ENCODE measurements at regions not wholly inside any gene's neighbourhood (a gene's known extent, or its start where the extent isn't known, plus 50 kb on each side); places are given as distances from the start of the nearest gene placed in this dataset.

DNA sequence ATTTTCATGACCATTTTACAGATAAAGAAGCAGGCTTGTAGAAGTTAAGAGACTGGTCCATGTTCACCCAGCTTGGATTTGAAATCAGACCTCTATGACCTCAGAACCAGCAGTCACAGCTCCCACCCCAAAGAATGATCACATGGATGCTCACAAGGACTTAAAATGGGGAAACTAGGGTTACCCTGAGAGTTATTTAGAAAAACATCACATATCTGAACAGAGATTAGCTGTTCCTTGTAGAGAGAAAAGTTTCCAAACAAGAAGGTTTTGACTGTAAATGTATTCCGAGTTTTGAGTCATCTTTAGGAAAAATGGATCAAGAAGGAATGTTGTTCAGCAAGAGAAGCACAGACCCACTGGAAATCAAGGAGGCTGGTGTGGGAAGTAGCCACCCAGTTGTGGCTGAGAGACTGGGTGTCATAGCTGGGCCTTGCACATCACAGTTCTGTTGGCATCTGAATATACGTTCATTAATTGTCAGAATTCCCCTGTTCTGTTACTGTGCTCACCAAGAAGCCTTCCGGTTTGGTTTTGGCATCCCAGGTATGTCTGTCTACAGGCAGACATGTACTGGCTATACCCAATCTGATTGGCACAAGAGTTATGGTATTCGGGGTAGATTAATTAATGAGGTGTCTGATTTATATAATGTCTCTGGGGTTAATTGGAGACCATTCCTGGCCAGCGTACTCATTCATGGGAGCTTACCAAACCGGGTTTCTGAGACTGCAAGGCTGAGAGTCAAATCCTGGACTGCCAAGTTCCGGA lies 371.8 kb upstream of the SLC14A2 start:
- no peaks in the 10 kb centered on the region for H3K27me3 ChIP-seq
- H3K36me3 ChIP-seq, result no peaks in the 10 kb centered on the region
- intact Hi-C loops (cut with DNase I), result no loop called here
- peaks cover 9% of the 10 kb centered on the region for H3K4me1 ChIP-seq (ENCODE audit: insufficient read depth)
- WGBS, 3 donors, result 25 to 51% (median 36%) methylated on average over 7 of the region's 7 CpGs
- DNase-seq, result no peak
- TF ChIP-seq EP300 (IDR thresholded peaks at IDR 0.05) (no peak), POLR2A (IDR thresholded peaks at IDR 0.05) (no peak)
- H3K9me3 ChIP-seq, result no peaks in the 10 kb centered on the region
- H3K4me3 ChIP-seq, result no peak overlapping the region
- no peak overlapping the region for H3K27ac ChIP-seq

DNA sequence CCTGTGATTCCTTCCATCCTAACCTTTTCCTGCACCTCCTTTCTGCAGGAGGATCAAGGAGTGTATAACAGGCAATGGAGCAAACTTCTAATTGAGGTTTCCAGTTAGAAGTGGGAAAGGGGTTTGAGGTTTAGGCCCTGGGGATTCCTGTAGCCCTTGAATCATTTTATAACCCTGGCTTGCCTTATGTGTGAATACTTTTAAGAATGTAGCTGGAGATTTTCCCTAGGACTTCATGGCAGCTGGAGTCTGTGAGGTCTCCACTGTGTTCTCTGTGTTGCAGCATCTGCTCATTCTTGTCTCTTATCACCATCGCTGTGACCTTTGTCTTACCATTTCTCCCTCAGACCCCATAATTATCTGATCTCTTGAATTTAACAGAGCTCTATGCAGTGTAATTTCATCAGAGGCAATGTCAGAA lies 370.2 kb upstream of the SLC14A2 start:
- Histone ChIP-seq H3K9me3 (no peaks in the 10 kb centered on the region), H3K27ac (no peak overlapping the region), H3K36me3 (no peaks in the 10 kb centered on the region), H3K27me3 (no peaks in the 10 kb centered on the region), H3K4me3 (no peak overlapping the region), H3K4me1 (ENCODE audit: insufficient read depth) (peaks cover 11% of the 10 kb centered on the region)
- no peak for DNase-seq
- 83 to 87% (median 86%) methylated on average over 1 of the region's 1 CpG for WGBS, 3 donors
- intact Hi-C loops (cut with DNase I), result no loop called here
- no peak for TF ChIP-seq POLR2A (IDR thresholded peaks at IDR 0.05)
- TF ChIP-seq, protein P1, sequence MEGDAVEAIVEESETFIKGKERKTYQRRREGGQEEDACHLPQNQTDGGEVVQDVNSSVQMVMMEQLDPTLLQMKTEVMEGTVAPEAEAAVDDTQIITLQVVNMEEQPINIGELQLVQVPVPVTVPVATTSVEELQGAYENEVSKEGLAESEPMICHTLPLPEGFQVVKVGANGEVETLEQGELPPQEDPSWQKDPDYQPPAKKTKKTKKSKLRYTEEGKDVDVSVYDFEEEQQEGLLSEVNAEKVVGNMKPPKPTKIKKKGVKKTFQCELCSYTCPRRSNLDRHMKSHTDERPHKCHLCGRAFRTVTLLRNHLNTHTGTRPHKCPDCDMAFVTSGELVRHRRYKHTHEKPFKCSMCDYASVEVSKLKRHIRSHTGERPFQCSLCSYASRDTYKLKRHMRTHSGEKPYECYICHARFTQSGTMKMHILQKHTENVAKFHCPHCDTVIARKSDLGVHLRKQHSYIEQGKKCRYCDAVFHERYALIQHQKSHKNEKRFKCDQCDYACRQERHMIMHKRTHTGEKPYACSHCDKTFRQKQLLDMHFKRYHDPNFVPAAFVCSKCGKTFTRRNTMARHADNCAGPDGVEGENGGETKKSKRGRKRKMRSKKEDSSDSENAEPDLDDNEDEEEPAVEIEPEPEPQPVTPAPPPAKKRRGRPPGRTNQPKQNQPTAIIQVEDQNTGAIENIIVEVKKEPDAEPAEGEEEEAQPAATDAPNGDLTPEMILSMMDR (IDR thresholded peaks at IDR 0.05), result no peak
- no peak for TF ChIP-seq EP300 (IDR thresholded peaks at IDR 0.05)

DNA sequence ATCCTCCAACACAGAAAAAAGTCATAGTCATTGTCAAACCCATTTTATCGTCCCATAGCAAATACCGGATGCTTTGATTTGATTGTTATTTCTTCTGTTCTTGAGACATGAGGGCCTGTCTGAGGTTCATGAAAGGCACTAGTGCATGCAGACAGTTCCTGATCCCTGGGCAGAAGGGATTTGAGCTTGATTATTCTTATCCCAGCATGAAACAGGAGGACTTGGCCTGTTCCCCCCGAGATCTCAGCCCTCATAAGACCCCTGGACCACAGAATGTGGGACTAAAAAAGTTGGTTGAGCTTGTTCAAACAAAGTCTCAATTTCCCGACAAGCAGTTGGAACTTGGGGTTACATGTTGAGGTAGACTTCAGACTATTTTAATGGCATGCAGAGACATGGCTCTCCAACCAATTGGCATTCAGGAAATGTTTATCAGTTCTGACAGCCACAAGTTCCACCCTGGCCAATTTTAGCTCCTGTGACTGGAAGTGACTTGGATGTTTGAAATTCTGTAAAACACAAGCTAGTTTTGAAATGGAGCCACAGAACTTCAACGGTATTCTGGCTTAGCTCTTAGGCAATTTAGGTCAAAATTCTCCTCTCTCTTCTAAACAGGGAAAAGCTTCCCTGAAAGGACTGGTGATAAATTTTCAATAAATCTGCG lies 366.9 kb upstream of the SLC14A2 start:
- Histone ChIP-seq H3K4me1 (ENCODE audit: insufficient read depth) (peaks cover 7% of the 10 kb centered on the region), H3K27me3 (no peaks in the 10 kb centered on the region), H3K36me3 (no peaks in the 10 kb centered on the region), H3K9me3 (no peaks in the 10 kb centered on the region), H3K4me3 (no peak overlapping the region), H3K27ac (no peak overlapping the region)
- intact Hi-C loops (cut with DNase I), result no loop called here
- WGBS, 3 donors, result 46 to 66% (median 49%) methylated on average over 6 of the region's 6 CpGs
- peak in 1 of 5 donors; percentile 35 for DNase-seq
- TF ChIP-seq EP300 (IDR thresholded peaks at IDR 0.05), result no peak
- TF ChIP-seq POLR2A (IDR thresholded peaks at IDR 0.05), result no peak
- TF ChIP-seq, protein P1 (IDR thresholded peaks at IDR 0.05), result no peak

DNA sequence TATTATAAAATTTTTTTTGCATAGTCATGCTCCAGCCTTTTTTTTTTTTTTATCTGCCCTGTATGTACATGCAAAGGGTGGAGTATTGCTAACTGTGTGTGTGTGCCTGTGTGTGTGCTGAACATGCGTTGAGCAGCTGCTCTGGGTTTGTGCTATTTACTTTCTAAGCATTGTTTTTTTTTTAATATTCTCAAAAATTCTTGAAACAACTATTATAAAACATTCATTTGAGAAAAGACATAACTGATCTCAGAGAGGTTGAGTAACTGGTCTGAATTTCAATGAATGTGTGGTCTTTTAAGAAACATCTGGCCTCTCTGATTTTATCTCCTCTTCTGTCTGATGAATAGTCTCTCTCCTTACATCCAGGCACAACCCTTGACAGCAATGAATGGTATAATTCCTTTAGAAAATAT lies 366.0 kb upstream of the SLC14A2 start:
- no peaks in the 10 kb centered on the region for H3K9me3 ChIP-seq
- H3K27me3 ChIP-seq, result no peaks in the 10 kb centered on the region
- intact Hi-C loops (cut with DNase I), result no loop called here
- no peak for DNase-seq
- no peaks in the 10 kb centered on the region for H3K36me3 ChIP-seq
- peaks cover 6% of the 10 kb centered on the region for H3K4me1 ChIP-seq (ENCODE audit: insufficient read depth)
- no peak overlapping the region for H3K27ac ChIP-seq
- WGBS, 3 donors, result 52 to 60% (median 54%) methylated on average over 1 of the region's 1 CpG
- H3K4me3 ChIP-seq, result no peak overlapping the region
- TF ChIP-seq POLR2A (IDR thresholded peaks at IDR 0.05) (no peak), EP300 (IDR thresholded peaks at IDR 0.05) (no peak)
- TF ChIP-seq, protein P1 (IDR thresholded peaks at IDR 0.05), result no peak

DNA sequence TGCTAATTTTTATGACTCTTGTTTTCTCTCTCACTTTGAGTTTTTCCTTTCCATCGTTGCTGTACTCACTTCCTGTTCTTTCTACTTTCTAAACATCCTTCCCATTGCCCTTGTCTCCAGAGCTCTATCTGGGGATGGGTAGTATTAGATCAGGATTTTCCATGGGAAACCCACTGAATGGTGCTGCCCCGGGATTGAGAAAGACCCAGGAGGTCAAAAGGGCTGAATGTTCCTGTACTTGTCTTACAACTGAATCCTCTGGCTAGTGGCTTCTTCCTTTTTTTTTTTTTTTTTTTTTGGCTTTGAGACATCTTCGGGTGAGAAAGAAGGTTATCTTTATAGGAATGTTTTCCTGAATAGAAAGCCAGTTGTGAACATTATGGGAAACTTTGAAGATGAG lies 364.8 kb upstream of the SLC14A2 start:
- no peak for DNase-seq
- TF ChIP-seq POLR2A (IDR thresholded peaks at IDR 0.05) (no peak), EP300 (IDR thresholded peaks at IDR 0.05) (no peak)
- TF ChIP-seq, protein P1 (IDR thresholded peaks at IDR 0.05), result no peak
- intact Hi-C loops (cut with DNase I), result no loop called here
- WGBS, 3 donors, result 14 to 23% (median 22%) methylated on average over 3 of the region's 3 CpGs
- Histone ChIP-seq H3K4me3 (no peak overlapping the region), H3K9me3 (no peaks in the 10 kb centered on the region), H3K27ac (no peak overlapping the region), H3K4me1 (ENCODE audit: insufficient read depth) (peaks cover 10% of the 10 kb centered on the region), H3K36me3 (no peaks in the 10 kb centered on the region), H3K27me3 (no peaks in the 10 kb centered on the region)

Data from ovary (tissue), 7 donors.